Cardiac muscle cell (in vitro differentiated cells and primary cell): ENCODE measurements at regions not wholly inside any gene's neighbourhood (a gene's known extent, or its start where the extent isn't known, plus 50 kb on each side); places are given as distances from the start of the nearest gene placed in this dataset.

ENCODE experiments used
- DNase-seq, 2 donors: peaks; one replicate each; pipeline versions ENCODE4 v3.0.0 to v3.0.0-alpha.2; 2010 to 2017; ENCODE audit warnings: low read depth in 1 of 2, low spot score in 1 of 2
- H3K27ac ChIP-seq: fragments of 200-600 bp; sonication (generic); 2 replicates; pipeline ENCODE4 v1.5.1; 2016
- H3K27me3 ChIP-seq: fragments of 200-600 bp; sonication (generic); 2 replicates; pipeline ENCODE4 v1.6.0; 2016; ENCODE audit warnings: control low read depth
- H3K36me3 ChIP-seq: fragments of 200-600 bp; sonication (generic); 2 replicates; pipeline ENCODE4 v1.5.1; 2016; ENCODE audit warnings: control low read depth
- H3K4me1 ChIP-seq: fragments of 200-600 bp; sonication (generic); 2 replicates; pipeline ENCODE4 v1.8.1; 2017; ENCODE audit warnings: low read depth, mild to moderate bottlenecking, mixed run types
- H3K4me3 ChIP-seq: fragments of 200-600 bp; sonication (generic); 2 replicates; pipeline ENCODE4 v1.5.1; 2016; ENCODE audit warnings: mild to moderate bottlenecking
- H3K9me3 ChIP-seq: fragments of 200-600 bp; sonication (generic); 2 replicates; pipeline ENCODE4 v1.5.1; 2017; ENCODE audit warnings: low read depth, mild to moderate bottlenecking, control low read depth
- CTCF ChIP-seq: IDR thresholded peaks from 2 replicates; pipeline ENCODE4 v1.5.1; 2012; ENCODE audit warnings: low read depth, mild to moderate bottlenecking, low read length

GRCh38 chr2:239661334-239662312, 260.8 kb upstream of the HDAC4 start:
- no peaks in the 10 kb centered on the region for H3K9me3 ChIP-seq
- no peaks in the 10 kb centered on the region for H3K36me3 ChIP-seq

GRCh38 chr2:239660390-239661230, 259.8 kb upstream of the HDAC4 start:
- TF ChIP-seq CTCF, result no peak
- Histone ChIP-seq H3K4me3 (no peak overlapping the region), H3K36me3 (no peaks in the 10 kb centered on the region), H3K4me1 (no peaks in the 10 kb centered on the region), H3K9me3 (no peaks in the 10 kb centered on the region), H3K27ac (no peak overlapping the region), H3K27me3 (no peaks in the 10 kb centered on the region)
- no peak for DNase-seq

More at GRCh38 chr2:239661334-239662312, 260.8 kb upstream of the HDAC4 start:
- Histone ChIP-seq H3K27ac (no peak overlapping the region), H3K4me3 (no peak overlapping the region), H3K27me3 (no peaks in the 10 kb centered on the region), H3K4me1 (no peaks in the 10 kb centered on the region)
- no peak for DNase-seq
- no peak for TF ChIP-seq CTCF

GRCh38 chr2:239657992-239658391, 257.2 kb upstream of the HDAC4 start:
- H3K4me3 ChIP-seq, result no peak overlapping the region
- H3K9me3 ChIP-seq, result no peaks in the 10 kb centered on the region
- no peaks in the 10 kb centered on the region for H3K4me1 ChIP-seq
- no peaks in the 10 kb centered on the region for H3K27me3 ChIP-seq
- no peaks in the 10 kb centered on the region for H3K36me3 ChIP-seq
- TF ChIP-seq CTCF, result no peak
- no peak for DNase-seq
- no peak overlapping the region for H3K27ac ChIP-seq

GRCh38 chr2:239657236-239657635, 256.4 kb upstream of the HDAC4 start:
- no peaks in the 10 kb centered on the region for H3K27me3 ChIP-seq
- no peaks in the 10 kb centered on the region for H3K4me1 ChIP-seq
- no peaks in the 10 kb centered on the region for H3K36me3 ChIP-seq
- no peak for DNase-seq
- no peak overlapping the region for H3K27ac ChIP-seq
- H3K9me3 ChIP-seq, result no peaks in the 10 kb centered on the region
- H3K4me3 ChIP-seq, result no peak overlapping the region
- no peak for TF ChIP-seq CTCF

- no peak for TF ChIP-seq CTCF
- Histone ChIP-seq H3K9me3 (no peaks in the 10 kb centered on the region), H3K27me3 (no peaks in the 10 kb centered on the region), H3K4me1 (no peaks in the 10 kb centered on the region), H3K27ac (no peak overlapping the region), H3K4me3 (no peak overlapping the region), H3K36me3 (no peaks in the 10 kb centered on the region)
- DNase-seq, result no peak
Observed at GRCh38 chr2:239654266-239654665, 253.4 kb upstream of the HDAC4 start.
